HUDEP-2 (cell line): ENCODE measurements at regions not wholly inside any gene's neighbourhood (a gene's known extent, or its start where the extent isn't known, plus 50 kb on each side); places are given as distances from the start of the nearest gene placed in this dataset.
"Not testable (repeated sequence)": the region's sequence is repeated elsewhere in the genome, so short reads cannot be mapped to it uniquely, and the experiment has no call there.

Experiments
- DNase-seq, 76 experiments: peaks; one replicate each; lab custom pipeline; 2025; ENCODE audit not compliant: unreplicated experiment in 76 of 76; lab: John Stamatoyannopoulos, UW

- DNase-seq = no peak
Measured at GRCh38 chr2:220779511-220779910, 792.6 kb downstream of the EPHA4 start.

- no peak for DNase-seq
Measured at GRCh38 chr2:220779931-220780330, 792.2 kb downstream of the EPHA4 start.

- DNase-seq = no peak
Measured at GRCh38 chr2:220781622-220782241, 790.4 kb downstream of the EPHA4 start.

DNA sequence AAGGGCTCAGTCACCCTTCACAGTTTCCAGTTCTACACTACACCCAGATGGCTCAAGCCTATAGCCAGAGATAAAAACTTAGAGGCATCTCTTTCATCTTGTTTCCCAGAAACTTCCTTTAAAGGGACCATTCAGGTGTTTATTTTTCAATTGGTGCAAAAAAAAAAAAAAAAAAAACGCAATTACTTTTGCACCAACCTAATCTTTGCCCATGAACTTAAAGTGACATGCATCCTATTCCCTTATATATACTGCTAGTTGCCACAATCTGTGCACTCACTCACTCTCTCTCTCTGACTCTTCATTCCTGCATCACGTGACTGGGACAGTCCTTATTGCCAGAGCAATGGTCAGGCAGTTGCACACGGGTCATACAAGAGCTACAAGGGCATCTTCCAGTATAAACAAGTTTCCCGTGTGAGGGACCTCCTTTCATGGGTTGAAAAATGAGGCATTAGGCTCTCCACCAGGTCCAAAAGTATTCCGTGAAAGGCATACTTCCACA, 789.4 kb downstream of the EPHA4 start:
- no peak for DNase-seq

GRCh38 chr2:220783671-220784070, 788.4 kb downstream of the EPHA4 start:
- no peak for DNase-seq

- no peak for DNase-seq
Measured at GRCh38 chr2:220785178-220785577, 786.9 kb downstream of the EPHA4 start.

GRCh38 chr2:220786216-220786615, 785.9 kb downstream of the EPHA4 start:
- DNase-seq = no peak

DNA sequence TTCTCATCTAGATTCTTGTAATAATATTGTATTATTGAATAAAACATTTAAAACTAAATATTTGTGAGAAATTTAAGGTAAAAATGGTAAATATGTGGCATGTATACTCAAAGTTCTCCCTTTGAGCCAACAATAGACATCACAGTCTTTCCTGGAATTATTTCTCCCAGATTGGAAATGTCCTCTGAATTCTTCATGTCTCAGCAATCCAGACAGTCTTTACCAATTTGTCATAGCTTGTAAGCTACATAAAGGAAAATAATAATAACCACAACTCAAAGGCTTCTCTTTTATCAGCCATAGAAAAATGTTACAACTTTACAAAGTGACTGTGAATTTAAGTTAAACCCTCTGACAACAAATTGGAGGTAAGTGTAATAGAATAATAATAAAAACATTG, 784.9 kb downstream of the EPHA4 start:
- no peak for DNase-seq

- no peak for DNase-seq
Measured at GRCh38 chr2:220789961-220790360, 782.1 kb downstream of the EPHA4 start.

DNA sequence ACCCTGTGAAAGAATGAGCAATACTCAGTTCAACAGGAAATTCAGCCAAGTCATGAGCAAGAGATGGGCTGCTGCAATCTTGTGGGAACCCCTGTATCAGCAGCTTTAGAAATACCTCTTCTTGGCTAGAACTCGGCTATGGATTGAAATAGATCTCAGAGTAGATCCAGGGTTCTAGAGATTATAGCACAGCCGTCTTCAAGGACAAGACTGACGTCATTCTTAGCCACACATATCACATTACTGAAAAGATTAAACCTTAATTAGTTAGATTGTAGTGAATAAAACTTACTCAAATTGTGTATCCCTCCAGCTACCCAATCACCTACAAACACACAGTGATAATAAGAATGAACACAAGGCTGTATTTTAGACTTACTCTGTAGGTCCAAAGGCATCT, 776.4 kb downstream of the EPHA4 start:
- DNase-seq = no peak

GRCh38 chr2:220811115-220811514, 761.0 kb downstream of the EPHA4 start:
- DNase-seq = no peak

DNA sequence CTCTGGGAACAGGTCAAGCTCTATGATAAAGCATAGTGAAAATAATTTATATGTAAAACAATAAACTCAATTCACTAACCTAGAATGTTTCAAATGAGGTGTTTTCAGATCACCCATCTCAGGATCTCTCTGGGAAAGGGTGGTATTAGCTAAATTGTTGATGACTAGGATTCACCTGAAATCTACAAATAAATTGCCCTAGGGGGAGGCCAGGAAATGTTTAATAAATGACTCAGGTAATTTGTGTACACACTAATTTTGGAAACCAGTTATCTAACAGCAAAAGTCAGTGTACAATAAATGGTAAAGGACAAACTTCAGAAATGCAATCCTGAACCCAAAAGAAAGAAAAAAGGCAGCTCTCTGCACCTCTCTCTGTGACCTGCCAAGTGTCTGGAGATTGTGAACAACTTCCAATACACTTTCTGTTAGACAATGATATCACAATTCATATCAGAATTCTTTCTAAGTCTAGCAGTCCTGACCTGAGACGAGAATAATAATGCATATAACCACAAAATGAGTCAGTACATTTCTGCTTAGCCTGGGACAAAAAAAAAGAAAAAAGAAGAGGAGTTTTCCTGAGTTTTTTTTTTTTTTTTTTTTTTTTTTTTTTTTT, 760.0 kb downstream of the EPHA4 start:
- DNase-seq = no peak

- no peak for DNase-seq
Measured at GRCh38 chr2:220814441-220814840, 757.7 kb downstream of the EPHA4 start.

GRCh38 chr2:220815698-220816097, 756.4 kb downstream of the EPHA4 start:
- DNase-seq = no peak

- DNase-seq = no peak
Measured at GRCh38 chr2:220821683-220822082, 750.4 kb downstream of the EPHA4 start.

DNA sequence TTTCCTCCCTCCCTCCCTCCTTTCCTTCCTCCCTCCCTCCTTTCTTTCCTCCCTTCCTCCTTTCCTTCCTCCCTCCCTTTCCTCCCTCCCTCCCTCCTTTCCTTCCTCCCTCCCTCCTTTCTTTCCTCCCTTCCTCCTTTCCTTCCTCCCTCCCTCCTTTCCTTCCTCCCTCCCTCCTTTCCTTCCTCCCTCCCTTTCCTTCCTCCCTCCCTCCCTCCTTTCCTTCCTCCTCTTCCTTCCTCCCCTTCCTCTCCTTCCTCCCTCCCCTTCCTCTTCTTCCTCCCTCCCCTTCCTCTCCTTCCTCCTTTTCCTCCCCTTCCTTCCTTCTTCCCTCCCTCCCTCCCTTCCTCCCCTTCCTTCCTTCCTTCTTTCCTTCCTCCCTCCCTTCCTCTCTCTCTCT, 748.5 kb downstream of the EPHA4 start:
- DNase-seq = not testable (repeated sequence)

DNA sequence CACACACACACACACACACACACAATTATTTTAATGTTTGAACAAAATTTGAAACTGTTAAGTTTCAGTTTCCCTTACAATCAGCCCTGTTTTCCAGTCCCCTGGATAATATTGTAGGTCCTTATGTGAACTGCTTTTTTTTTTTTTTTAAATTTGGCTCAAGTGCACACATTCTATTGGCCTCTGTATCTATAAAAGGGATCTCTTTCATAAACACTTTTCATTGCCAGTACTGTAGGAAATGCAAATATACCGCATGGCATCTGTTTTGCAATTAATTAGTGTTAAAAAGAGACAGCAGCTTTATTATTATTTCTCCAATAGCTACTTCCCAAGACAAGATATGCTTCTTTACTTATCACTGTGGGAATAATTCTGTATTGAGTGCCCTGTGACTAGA, 738.7 kb downstream of the EPHA4 start:
- no peak for DNase-seq

DNA sequence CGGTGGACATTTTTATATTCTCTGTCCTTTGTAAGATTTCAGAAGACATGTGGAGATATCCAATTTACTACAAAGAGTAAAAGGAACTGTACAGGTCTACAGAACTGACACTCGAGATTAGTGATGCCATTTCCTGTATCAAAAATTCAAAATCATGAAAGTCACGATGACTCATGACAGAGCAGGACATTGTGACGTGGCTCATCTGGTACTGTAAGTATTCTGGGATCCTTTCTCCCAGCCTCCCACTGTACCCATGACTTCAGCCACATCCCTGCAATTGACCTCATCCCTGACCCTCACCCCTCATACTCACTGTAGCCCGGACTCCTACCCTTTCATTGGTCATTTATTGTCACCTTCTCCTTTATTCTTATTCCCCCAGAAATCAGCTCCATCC, 736.5 kb downstream of the EPHA4 start:
- DNase-seq = no peak

- DNase-seq = no peak
Measured at GRCh38 chr2:220837226-220837625, 734.9 kb downstream of the EPHA4 start.

- DNase-seq = no peak
Measured at GRCh38 chr2:220842901-220843665, 729.0 kb downstream of the EPHA4 start.

DNA sequence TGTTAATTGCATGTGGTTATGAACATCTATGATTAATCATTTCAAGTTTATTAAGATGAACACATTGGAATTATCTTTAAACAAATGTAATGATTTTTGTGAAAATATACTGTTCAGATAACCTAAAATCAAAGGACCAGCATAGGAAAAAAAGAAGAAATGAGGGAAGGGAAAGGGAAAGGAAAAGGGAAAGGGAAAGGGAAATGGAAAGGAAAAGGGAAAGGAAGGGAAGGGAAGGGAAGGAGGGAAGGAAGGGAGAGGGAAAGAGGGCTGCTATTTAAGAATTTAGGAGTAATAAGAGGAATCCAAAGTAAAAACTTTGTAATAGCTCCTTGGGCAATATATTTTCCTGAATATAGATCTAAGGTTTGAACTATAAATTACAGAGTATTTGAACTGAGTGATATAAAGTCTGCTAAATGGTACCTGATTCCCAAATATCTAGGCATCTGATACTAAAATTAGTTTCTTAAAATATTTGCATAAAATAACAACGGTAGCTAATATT, 726.3 kb downstream of the EPHA4 start:
- no peak for DNase-seq

GRCh38 chr2:220847006-220847405, 725.1 kb downstream of the EPHA4 start:
- no peak for DNase-seq
